Trophoblast cell (in vitro differentiated cells and primary cell): ENCODE measurements at regions not wholly inside any gene's neighbourhood (a gene's known extent, or its start where the extent isn't known, plus 50 kb on each side); places are given as distances from the start of the nearest gene placed in this dataset.

ENCODE experiments used
- DNase-seq, 2 donors: peaks; one replicate each; pipeline ENCODE4 v3.0.0-alpha.2; 2016
- H2AFZ ChIP-seq: 2 replicates; pipeline ENCODE4 v1.6.1; 2013; ENCODE audit warnings: low read length, moderate library complexity, mild to moderate bottlenecking; ENCODE audit not compliant: insufficient read depth, poor library complexity
- H2AK5ac ChIP-seq: 2 replicates; pipeline ENCODE4 v1.6.1; 2013; ENCODE audit warnings: mild to moderate bottlenecking, low read length
- H2BK120ac ChIP-seq: 2 replicates; pipeline ENCODE4 v1.6.1; 2013; ENCODE audit warnings: low read length, mild to moderate bottlenecking, moderate library complexity; ENCODE audit not compliant: insufficient read depth, poor library complexity
- H2BK12ac ChIP-seq: 2 replicates; pipeline ENCODE4 v1.6.1; 2013; ENCODE audit warnings: mild to moderate bottlenecking, low read length, moderate library complexity
- H2BK5ac ChIP-seq: 2 replicates; pipeline ENCODE4 v1.6.1; 2013; ENCODE audit warnings: low read length, low read depth, moderate library complexity, mild to moderate bottlenecking; ENCODE audit not compliant: poor library complexity
- H3K14ac ChIP-seq: 2 replicates; pipeline ENCODE4 v1.6.1; 2013; ENCODE audit warnings: mild to moderate bottlenecking, low read length
- H3K18ac ChIP-seq: 2 replicates; pipeline ENCODE4 v1.6.1; 2013; ENCODE audit warnings: mild to moderate bottlenecking, low read length
- H3K23ac ChIP-seq: 2 replicates; pipeline ENCODE4 v1.6.1; 2013; ENCODE audit warnings: low read length
- H3K27ac ChIP-seq: 2 replicates; pipeline ENCODE4 v1.5.1; 2013; ENCODE audit warnings: low read depth, mild to moderate bottlenecking, inconsistent platforms, low read length, moderate library complexity
- H3K27me3 ChIP-seq: 2 replicates; pipeline ENCODE4 v1.6.1; 2013; ENCODE audit warnings: inconsistent platforms, mild to moderate bottlenecking, low read length, moderate library complexity; ENCODE audit not compliant: insufficient read depth
- H3K36me3 ChIP-seq, 2 experiments: 1 replicate in 1 of 2; 2 replicates in 1 of 2; pipeline ENCODE4 v1.6.1; 2013; ENCODE audit warnings: low read length in 2 of 2, mild to moderate bottlenecking in 2 of 2, moderate library complexity in 1 of 2; ENCODE audit not compliant: insufficient read depth in 2 of 2, control insufficient read depth in 1 of 2
- H3K4ac ChIP-seq: 2 replicates; pipeline ENCODE4 v1.6.1; 2013; ENCODE audit warnings: low read depth, mild to moderate bottlenecking, low read length, moderate library complexity
- H3K4me1 ChIP-seq, 2 experiments: 1 replicate in 1 of 2; 2 replicates in 1 of 2; pipeline ENCODE4 v1.6.1; 2013; ENCODE audit warnings: low read length in 2 of 2, mild to moderate bottlenecking in 2 of 2, moderate library complexity in 1 of 2; ENCODE audit not compliant: insufficient read depth in 2 of 2, control insufficient read depth in 1 of 2
- H3K4me2 ChIP-seq: 2 replicates; pipeline ENCODE4 v1.6.1; 2013; ENCODE audit warnings: inconsistent platforms, mild to moderate bottlenecking, low read length, moderate library complexity
- H3K4me3 ChIP-seq: 2 replicates; pipeline ENCODE4 v1.5.1; 2013; ENCODE audit warnings: mild to moderate bottlenecking, low read depth, low read length, inconsistent platforms
- H3K79me1 ChIP-seq: one replicate; pipeline ENCODE4 v1.6.1; 2013; ENCODE audit warnings: low read length
- H3K79me2 ChIP-seq: 2 replicates; pipeline ENCODE4 v1.6.1; 2013; ENCODE audit warnings: low read length, mild to moderate bottlenecking; ENCODE audit not compliant: control insufficient read depth, insufficient read depth, poor library complexity
- H3K9ac ChIP-seq: 2 replicates; pipeline ENCODE4 v1.6.1; 2013; ENCODE audit warnings: mild to moderate bottlenecking, low read length
- H3K9me3 ChIP-seq: 2 replicates; pipeline ENCODE4 v1.6.1; 2013; ENCODE audit warnings: low read depth, mild to moderate bottlenecking, control low read depth, inconsistent platforms, low read length; ENCODE audit not compliant: insufficient read depth
- H4K12ac ChIP-seq: 2 replicates; pipeline ENCODE4 v1.6.1; 2013; ENCODE audit warnings: low read depth, mild to moderate bottlenecking, low read length, moderate library complexity
- H4K8ac ChIP-seq: 2 replicates; pipeline ENCODE4 v1.6.1; 2013; ENCODE audit warnings: low read depth, mild to moderate bottlenecking, low read length, moderate library complexity
- H4K91ac ChIP-seq: one replicate; pipeline ENCODE4 v1.6.1; 2013; ENCODE audit warnings: low read depth, mild to moderate bottlenecking, low read length, moderate library complexity
- WGBS: extraction: QIAGEN DNeasy Blood & Tissue Kit; methylation state at CpG from one replicate; pipeline ENCODE4 v1.1.7; 2013; ENCODE audit warnings: missing lambda C conversion rate; ENCODE audit not compliant: insufficient read length, insufficient coverage; ENCODE audit errors: extremely low coverage; 5-methylcytosine and 5-hydroxymethylcytosine counted together

DNA sequence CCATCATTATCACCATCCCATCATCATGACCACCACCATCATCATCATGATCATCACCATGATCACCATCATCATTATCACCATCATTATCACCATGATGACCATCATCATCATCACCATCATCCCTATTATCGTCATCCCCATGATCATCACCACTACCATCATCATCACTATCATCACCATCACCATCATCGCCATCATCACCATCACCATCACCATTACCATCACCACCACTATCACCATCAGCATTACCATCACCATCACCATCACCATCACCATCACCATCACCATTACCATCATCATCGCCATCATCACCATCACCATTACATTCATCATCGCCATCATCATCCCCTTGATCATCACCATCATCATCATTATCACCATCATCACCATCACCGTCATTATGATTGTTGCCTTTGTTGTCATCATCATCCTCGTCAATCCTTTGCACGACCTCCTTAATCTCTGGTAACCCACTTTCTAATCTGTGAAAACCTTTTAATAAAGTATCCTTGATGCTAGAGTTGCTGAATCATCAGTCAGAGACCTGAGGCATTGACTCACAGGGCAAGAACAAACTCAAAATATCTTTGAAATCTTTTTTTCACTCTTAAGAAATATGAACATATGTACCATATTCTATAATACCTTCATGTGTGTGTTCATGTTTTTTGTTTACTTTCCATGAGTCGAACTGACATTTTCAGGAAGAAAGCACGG lies 116.3 kb upstream of the FOXF1 start:
- Histone ChIP-seq H3K18ac (no peak overlapping the region), H2AK5ac (no peak overlapping the region), H2BK120ac (no peak overlapping the region), H3K27me3 (no peaks in the 10 kb centered on the region), H3K9me3 (no peaks in the 10 kb centered on the region), H3K27ac (no peak overlapping the region), H3K23ac (no peak overlapping the region), H2BK5ac (no peak overlapping the region), H4K12ac (no peak overlapping the region), H4K91ac (no peak overlapping the region), H3K4ac (no peak overlapping the region), H3K14ac (no peak overlapping the region), H4K8ac (no peak overlapping the region), H2AFZ (no peak overlapping the region), H3K4me3 (no peak overlapping the region), H2BK12ac (no peak overlapping the region), H3K4me1 (no peaks in the 10 kb centered on the region), H3K79me2 (no peaks in the 10 kb centered on the region), H3K4me2 (no peak overlapping the region), H3K79me1 (no peaks in the 10 kb centered on the region), H3K9ac (no peak overlapping the region), H3K36me3 (no peaks in the 10 kb centered on the region)
- 100% methylated on average over 1 of the region's 9 CpGs for WGBS
- DNase-seq, result no peak

DNA sequence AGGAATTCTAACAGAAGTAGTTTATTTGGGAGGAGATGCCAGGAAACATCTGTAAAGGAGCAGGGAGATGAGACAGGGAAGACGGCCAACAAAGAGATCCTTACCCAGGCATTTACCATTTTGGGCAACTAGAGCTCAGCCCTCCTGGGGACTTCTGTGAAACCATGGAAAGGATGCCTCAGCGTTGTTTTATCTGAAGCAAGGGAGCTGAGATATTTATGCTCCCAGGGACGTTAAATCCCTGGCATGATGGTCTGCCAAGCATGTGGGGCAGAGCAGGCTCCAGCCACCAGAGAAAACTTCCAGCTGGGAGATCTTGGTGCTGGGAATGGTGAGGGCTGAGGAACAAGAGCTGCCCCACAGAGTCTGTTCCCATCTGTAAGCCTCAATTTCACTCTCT lies 114.8 kb upstream of the FOXF1 start:
- Histone ChIP-seq H2BK120ac (no peak overlapping the region), H2BK12ac (no peak overlapping the region), H4K8ac (no peak overlapping the region), H3K27me3 (no peaks in the 10 kb centered on the region), H4K91ac (no peak overlapping the region), H3K9me3 (no peaks in the 10 kb centered on the region), H4K12ac (no peak overlapping the region), H3K27ac (no peak overlapping the region), H3K4me1 (no peaks in the 10 kb centered on the region), H3K9ac (no peak overlapping the region), H3K4me3 (no peak overlapping the region), H3K4me2 (no peak overlapping the region), H3K14ac (no peak overlapping the region), H2BK5ac (no peak overlapping the region), H3K36me3 (no peaks in the 10 kb centered on the region), H3K4ac (no peak overlapping the region), H2AK5ac (no peak overlapping the region), H3K79me1 (no peaks in the 10 kb centered on the region), H3K18ac (no peak overlapping the region), H2AFZ (no peak overlapping the region), H3K23ac (no peak overlapping the region), H3K79me2 (no peaks in the 10 kb centered on the region)
- no peak for DNase-seq
- no CpG with 5 or more reads among the region's 3 CpGs for WGBS

DNA sequence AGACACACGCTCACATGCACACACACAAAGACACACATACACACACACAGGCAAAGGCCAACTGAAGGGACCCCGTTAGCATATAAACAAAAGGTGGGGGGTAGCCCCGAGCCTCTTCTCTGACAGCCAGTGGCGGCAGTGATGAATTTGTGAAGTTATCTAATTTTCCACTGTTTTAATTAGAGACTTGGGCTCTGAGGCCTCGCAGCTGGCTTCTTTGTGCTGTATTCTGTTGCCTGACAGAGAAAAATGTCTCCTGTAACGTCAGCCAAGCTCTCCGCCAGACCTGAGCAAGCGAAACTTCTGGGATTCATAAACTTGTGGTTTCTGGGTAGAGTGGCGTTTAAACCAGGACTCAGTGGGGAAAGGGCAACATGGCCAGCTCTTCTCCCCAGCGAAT lies 113.9 kb upstream of the FOXF1 start:
- H3K4me2 ChIP-seq, result no peak overlapping the region
- H3K79me2 ChIP-seq, result no peaks in the 10 kb centered on the region
- no peak overlapping the region for H4K91ac ChIP-seq
- DNase-seq, result no peak
- H2BK5ac ChIP-seq, result no peak overlapping the region
- no peak overlapping the region for H3K4me3 ChIP-seq
- no peak overlapping the region for H3K4ac ChIP-seq
- H2BK120ac ChIP-seq, result no peak overlapping the region
- H3K9ac ChIP-seq, result no peak overlapping the region
- no peaks in the 10 kb centered on the region for H3K79me1 ChIP-seq
- H3K36me3 ChIP-seq, result no peaks in the 10 kb centered on the region
- H3K23ac ChIP-seq, result no peak overlapping the region
- H3K27ac ChIP-seq, result no peak overlapping the region
- no peaks in the 10 kb centered on the region for H3K27me3 ChIP-seq
- H3K14ac ChIP-seq, result no peak overlapping the region
- H2AFZ ChIP-seq, result no peak overlapping the region
- WGBS, result no CpG with 5 or more reads among the region's 10 CpGs
- no peak overlapping the region for H2AK5ac ChIP-seq
- H3K18ac ChIP-seq, result no peak overlapping the region
- H2BK12ac ChIP-seq, result no peak overlapping the region
- H4K8ac ChIP-seq, result no peak overlapping the region
- no peaks in the 10 kb centered on the region for H3K4me1 ChIP-seq
- H3K9me3 ChIP-seq, result peaks cover 2% of the 10 kb centered on the region
- H4K12ac ChIP-seq, result no peak overlapping the region

DNA sequence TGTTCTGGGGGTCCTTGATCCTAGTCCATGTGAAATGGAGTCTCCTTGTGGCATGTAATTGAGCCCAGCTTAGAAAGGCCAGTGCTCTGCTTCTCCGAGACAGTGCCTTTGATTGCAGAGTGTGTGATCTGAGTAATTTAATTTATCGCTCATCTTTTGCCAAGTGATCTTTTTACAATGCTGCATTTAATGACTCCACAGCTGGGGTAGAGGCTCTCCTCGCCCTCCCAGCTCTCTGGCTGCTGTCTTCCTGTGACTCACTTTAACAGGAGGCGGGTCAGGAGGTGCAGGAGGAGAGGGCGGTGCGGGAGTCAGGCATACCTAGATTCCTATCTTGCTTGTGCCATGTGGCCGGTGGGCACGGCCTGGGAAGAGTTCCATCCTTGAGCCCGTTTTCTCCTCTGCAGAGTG lies 113.4 kb upstream of the FOXF1 start:
- H4K91ac ChIP-seq, result no peak overlapping the region
- H2BK5ac ChIP-seq, result no peak overlapping the region
- H3K27me3 ChIP-seq, result no peaks in the 10 kb centered on the region
- H3K27ac ChIP-seq, result no peak overlapping the region
- H3K9ac ChIP-seq, result no peak overlapping the region
- no peak overlapping the region for H3K4me3 ChIP-seq
- no CpG with 5 or more reads among the region's 9 CpGs for WGBS
- H3K36me3 ChIP-seq, result no peaks in the 10 kb centered on the region
- no peaks in the 10 kb centered on the region for H3K79me2 ChIP-seq
- no peaks in the 10 kb centered on the region for H3K79me1 ChIP-seq
- no peak overlapping the region for H3K23ac ChIP-seq
- no peak overlapping the region for H3K18ac ChIP-seq
- no peak for DNase-seq
- no peak overlapping the region for H2AK5ac ChIP-seq
- H4K8ac ChIP-seq, result no peak overlapping the region
- no peak overlapping the region for H3K14ac ChIP-seq
- H3K4ac ChIP-seq, result no peak overlapping the region
- H3K4me1 ChIP-seq, result no peaks in the 10 kb centered on the region
- H3K9me3 ChIP-seq, result peaks cover 2% of the 10 kb centered on the region
- no peak overlapping the region for H2AFZ ChIP-seq
- no peak overlapping the region for H3K4me2 ChIP-seq
- no peak overlapping the region for H2BK12ac ChIP-seq
- H2BK120ac ChIP-seq, result no peak overlapping the region
- no peak overlapping the region for H4K12ac ChIP-seq
